ENCODE measurements at regions not wholly inside any gene's neighbourhood (a gene's known extent, or its start where the extent isn't known, plus 50 kb on each side); places are given as distances from the start of the nearest gene placed in this dataset.

DNA sequence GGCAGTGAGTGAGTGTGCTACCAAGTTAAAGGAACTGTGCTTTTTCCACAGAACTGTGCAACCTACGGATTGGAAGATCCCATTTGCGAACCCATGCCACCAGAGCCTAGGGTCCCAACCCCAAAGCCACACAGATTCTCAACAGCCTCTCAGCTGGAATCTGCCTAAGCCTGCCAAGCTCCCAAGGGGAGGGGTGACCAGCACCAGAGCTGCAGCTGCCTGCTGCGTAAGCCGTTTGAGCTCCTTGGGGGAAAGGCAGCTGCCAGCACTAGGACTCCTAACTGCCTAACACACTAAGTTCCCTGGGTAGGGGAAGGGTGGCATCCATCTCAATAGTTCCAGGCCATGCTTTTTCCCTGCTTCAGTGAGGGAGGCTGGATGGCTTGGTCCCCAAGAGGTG is 738.1 kb upstream of the PRKX start:
- no peak for DNase-seq

GRCh38 chrX:4450177-4450576 is 736.7 kb upstream of the PRKX start:
- no peak for DNase-seq

DNA sequence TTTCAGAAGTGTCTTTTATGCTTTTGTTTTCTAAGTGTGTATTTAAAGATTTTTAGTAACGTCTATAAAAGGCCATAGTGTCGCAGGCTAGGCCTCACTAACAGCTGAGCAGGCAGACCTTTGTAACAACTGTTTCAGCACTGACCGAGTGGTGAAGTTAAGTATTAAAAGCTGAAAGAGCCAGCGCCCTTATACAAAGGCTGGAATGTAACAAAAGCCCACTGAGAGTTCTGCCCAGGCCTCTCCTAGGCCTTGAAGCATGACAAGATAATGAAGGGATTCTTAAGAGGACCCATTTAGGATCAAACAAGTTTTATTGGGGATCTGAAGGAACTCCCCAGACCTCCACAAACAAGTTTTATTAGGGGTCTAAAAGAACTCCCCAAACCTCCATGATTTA is 722.5 kb upstream of the PRKX start:
- no peak for DNase-seq

- DNase-seq = no peak
Measured at GRCh38 chrX:4397471-4397870, 684.0 kb upstream of the PRKX start.

DNA sequence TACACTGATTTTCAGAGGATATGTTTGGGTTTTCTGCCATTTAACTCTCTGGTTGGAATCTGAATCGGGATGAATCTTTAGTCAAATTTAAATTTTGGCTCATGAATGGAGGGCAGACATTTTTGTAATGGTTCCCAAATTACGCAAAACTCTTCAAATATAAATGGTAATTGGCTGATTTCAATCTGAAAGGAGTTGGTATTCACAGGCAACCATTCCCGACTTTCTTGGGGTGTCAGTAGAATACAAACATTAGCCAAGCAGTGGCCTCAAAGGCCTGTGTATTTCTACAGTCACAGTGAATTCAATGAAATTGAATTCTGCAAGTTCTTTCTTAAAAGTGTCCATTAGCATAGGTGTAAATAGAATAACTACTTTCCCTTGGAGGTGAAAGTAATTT is 668.8 kb upstream of the PRKX start:
- no peak for DNase-seq

DNA sequence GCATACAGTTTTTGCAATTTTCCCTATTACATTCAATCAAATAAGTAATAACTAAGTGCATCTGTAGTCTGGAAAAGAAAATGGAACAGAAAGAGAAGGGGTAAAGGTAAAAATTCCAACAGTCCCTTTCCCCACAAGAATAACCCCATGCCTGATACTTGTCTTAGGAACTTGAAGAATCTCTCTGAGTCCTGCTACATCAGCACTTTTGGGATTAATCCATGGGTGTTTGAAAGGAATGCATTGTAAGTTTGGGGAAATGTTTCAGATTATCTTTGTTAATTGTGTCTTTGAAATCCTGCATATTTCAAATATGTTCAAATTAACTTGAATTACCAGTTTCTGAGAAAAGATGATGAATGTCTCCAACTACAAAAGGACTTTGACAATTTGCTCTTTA is 667.3 kb upstream of the PRKX start:
- no peak for DNase-seq

DNA sequence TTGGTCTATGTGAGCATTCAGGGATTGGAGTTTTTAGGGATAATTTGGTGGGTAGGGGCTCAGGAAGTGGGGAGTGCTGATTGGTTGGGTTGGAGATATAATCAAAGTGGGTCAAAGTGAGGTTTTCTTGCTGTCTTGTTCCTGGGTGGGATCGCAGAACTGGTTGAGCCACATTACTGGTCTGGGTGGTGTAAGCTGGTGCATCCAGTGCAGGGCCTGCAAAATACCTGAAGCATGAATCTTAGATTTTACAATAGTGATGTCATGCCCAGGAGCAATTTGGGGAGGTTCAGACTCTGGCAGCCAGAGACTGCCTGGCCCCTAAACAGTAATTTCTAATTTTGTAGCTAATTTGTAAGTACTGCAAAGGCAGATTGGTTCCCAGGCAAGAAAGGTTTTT is 665.6 kb upstream of the PRKX start:
- DNase-seq = no peak

GRCh38 chrX:4373791-4374190 is 660.3 kb upstream of the PRKX start:
- DNase-seq = no peak

DNA sequence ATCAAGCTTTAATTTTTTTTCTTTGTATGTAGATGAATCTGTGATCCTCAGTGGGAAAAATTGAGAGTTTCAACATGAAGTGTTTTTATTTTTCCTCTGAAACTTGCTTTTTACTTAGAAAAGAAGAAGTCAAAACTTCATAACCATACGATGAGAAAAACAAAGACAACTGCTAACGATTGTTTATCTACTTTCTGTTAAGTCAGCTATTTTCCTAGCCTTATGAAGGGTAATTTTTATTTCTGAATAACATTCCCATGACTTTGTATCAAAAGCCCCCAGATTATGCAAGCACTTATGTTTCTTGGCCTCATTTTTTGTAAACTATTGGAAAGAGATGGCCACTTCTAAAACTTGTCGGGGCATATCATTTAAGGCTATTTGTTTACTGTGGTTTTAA is 645.1 kb upstream of the PRKX start:
- no peak for DNase-seq

DNA sequence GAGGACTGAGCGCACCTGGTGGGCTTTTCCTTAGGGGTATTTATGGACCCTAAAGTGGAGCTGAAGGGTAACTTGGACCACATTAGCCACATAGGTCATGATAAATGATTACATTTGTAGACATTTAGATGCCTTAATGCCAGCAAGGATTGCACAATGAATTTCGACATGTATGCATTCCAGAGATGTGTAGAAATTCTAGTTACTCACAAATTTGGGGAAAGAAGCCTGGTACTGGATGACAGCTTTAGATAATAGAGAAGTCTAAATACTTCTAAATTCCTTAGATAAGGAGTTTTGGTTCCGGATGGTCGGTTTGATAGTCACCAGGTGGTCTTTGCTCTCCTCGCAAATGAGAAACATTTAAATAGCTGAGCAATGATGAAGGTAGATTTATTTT is 609.5 kb upstream of the PRKX start:
- DNase-seq = no peak

DNA sequence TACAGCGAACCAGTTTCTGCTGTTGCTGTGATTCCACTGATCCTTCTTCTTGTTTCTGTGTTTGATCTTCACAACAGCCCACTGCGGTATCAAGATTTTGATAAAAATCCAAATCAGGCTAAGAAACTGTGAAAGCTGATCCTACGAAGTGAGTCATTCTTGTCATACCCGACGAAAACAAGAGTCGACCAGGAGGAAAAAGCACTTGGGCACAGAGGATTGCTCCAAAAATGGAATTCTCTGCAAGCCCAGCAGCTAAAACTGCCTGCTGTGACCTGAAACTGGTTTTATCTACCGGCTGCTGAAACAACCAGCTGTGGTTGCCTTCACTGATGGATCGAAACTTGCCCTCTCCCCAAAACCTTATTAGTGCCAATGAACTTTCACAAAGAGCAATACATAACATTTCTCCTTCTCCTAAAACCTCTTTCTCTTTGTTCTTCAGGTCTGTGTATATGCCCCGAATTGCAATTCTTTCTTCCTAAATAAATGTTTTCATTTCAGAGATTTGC is 607.0 kb upstream of the PRKX start:
- no peak for DNase-seq

GRCh38 chrX:4315891-4316290 is 602.4 kb upstream of the PRKX start:
- DNase-seq = no peak

- DNase-seq = no peak
Measured at GRCh38 chrX:4314586-4314985, 601.1 kb upstream of the PRKX start.

- DNase-seq = no peak
Measured at GRCh38 chrX:4277122-4277521, 563.7 kb upstream of the PRKX start.

GRCh38 chrX:4268676-4269075 is 555.2 kb upstream of the PRKX start:
- no peak for DNase-seq

- DNase-seq = no peak
Measured at GRCh38 chrX:4265036-4265435, 551.6 kb upstream of the PRKX start.

DNA sequence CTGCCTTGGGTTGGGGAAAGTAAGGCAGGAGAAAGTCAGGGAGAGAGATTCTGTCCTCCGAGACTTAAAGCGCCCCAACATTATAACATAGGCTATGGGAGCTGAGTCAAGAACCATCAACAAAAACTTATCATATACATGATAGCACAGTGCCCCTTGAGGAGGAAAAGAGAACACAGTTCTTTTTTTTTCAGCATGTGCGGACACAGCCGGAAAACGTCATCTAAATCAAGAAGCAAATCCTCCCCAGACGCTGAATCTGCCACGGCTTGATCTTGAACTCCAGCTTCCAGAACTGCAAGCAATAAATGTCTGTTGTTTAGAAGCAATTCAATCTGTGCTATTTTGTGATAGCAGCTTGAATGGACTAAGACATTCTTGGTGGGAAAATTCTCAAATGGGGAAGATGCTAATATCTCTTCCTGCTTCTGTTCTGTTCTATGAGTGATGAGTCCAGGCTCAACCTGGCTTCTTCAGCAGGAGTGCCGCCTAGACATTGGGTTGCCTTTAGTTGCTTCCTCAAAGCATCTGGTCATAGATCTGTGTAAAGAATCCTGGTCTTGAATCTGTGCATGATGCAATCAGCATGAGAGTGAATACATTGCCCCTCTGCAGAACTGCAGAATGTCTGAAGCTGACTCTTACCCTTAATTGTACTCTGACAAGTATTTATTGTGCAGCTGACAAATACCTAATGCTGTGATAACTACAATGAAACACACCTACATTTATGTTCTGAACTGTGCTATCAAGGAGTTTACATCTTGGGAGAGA is 549.8 kb upstream of the PRKX start:
- no peak for DNase-seq

DNA sequence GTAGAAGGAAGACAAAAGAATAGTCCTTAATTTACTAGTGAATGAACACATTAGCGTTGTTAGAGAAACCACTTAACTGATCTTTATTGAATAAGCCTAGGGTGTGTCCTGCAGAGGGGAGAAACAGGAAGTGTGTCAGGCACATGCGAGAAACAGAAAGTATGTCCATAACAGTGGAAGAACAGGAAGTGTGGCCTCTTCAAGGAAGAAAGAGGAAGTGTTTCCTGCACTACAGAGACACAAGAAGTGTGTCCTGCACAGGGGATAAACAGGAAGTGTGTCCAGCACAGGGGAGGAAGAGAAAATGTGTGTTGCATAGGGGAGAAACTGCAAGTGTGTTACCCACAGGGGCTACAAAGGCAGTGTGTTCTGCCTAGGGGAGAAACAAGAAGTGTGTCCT is 539.6 kb upstream of the PRKX start:
- no peak for DNase-seq

DNA sequence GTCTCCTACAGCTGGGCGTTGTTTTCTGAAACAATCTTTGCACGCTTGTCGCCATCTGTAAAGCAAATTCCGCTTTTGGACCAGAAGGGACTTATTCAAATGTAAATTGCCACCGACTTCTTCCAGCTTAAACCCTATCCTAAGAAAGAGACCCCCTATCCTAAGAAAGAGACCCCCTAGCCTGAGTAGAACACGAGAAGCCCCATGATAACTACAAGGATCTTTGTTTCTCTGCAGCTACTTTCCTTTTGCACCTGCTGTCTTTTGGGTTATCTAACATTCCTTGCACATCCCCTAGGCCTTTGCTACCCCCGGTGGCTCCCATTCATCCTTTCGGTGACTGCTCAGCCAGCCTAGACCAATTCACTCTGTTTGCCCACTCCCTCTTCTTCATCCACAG is 536.0 kb upstream of the PRKX start:
- no peak for DNase-seq

DNA sequence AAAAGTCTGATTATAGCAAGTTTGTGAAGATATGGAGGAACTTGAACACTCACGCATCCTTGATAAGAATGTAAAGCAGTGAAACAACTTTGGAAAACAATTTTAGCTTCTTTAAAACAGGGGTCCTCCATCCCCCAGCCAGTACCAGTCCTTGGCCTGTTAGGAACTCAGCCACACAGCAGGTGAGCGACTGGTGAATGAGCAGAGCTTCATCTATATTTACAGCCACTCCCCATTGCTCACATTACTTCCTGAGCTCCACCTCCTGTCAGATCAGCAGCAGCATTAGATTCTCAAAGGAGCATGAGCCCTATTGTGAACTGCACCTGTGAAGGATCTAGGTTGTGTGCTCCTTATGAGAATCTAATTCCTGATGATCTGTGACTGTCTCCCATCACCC is 530.3 kb upstream of the PRKX start:
- no peak for DNase-seq

DNA sequence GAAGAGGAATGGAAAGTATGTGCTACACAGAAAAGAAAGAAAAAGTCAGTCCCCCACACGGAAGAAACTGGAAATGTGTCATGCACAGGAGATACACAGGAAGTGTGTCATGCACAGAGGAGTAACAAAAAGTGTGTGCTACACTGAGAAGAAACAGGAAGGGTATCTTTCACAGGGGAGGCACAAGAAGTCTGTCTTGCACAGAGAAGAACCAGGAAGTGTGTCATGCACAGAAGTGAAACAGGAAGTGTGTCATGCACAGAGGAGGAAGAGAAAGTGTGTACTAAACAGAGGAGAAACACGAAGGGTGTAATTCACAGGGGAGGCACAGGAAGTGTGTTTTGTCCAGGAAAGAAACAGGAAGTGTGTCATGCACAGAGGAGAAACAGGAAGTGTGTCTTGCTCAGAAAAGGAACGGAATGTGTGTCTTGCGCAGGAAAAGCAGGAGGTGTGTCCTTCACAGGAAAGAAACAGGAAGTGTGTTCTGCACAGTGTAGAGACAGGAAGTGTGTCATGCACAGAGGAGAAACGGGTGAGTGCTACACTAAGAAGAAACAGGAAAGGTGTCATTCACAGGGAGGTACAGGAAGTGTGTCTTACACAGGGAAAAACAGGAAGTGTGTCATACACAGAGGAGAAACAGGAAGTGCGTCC is 527.2 kb upstream of the PRKX start:
- no peak for DNase-seq

DNA sequence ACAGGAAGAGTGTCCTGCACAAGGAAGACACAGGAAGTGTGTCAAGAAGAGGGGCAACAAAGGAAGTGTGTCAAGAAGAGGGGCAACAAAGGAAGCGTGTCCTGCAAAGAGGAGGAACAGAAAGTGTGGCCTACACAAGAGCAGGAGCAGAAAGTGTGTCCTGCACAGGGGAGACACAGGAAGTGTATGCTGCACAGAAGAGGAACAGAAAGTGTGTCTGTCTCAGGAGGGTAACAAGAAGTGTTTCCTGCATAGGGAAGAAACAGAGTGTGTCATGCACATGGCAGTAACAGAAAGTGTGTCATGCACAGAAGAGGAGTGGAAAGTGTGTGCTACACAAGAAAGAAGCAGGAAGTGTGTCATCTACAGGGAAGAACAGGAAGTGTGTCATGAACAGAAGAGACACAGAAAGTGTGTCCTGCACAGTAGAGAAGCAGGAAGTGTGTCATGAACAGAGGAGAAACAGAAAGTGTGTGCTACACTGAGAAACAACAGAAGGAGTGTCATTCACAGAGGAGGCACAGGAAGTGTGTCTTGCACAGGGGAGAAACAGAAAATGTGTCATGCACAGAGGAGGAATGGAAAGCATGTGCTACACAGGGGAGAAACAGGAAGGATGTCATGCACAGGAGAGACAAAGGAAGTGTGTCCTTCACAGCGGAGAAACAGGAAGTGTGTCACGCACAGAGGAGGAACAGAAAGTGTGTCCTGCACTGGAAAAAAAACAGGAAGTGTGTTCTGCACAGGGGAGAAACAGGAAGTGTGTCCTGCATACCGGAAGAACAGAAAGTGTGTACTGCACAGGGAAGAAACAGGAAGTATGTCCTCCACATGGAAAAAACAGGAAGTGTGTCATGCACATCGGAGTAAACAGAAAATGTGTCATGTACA is 526.4 kb upstream of the PRKX start:
- no peak for DNase-seq

DNA sequence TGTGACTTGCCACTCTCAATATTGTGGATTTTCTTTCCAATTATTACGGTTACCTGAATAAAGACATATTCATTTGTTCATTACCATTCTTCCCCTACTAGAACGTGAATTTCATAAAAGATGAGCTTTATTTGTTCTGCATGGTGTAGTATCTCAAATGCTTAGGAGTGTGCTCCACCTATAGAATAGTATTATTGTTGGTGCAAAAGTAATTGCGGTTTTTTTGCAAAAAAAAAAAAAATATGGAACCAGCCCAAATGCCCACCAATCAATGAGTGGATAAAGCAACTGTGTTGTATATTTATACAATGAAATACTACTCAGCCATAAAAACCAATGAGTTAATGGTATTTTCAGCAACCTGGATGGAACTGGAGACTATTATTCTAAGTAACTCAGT is 525.5 kb upstream of the PRKX start:
- no peak for DNase-seq

GRCh38 chrX:4225086-4225485 is 511.6 kb upstream of the PRKX start:
- no peak for DNase-seq

Data from activated effector memory CD4-positive, alpha-beta T cell treated with Interleukin-2 at 50 U/mL for 16 hours (primary cell).